ENCODE measurements at regions not wholly inside any gene's neighbourhood (a gene's known extent, or its start where the extent isn't known, plus 50 kb on each side); places are given as distances from the start of the nearest gene placed in this dataset.

DNA sequence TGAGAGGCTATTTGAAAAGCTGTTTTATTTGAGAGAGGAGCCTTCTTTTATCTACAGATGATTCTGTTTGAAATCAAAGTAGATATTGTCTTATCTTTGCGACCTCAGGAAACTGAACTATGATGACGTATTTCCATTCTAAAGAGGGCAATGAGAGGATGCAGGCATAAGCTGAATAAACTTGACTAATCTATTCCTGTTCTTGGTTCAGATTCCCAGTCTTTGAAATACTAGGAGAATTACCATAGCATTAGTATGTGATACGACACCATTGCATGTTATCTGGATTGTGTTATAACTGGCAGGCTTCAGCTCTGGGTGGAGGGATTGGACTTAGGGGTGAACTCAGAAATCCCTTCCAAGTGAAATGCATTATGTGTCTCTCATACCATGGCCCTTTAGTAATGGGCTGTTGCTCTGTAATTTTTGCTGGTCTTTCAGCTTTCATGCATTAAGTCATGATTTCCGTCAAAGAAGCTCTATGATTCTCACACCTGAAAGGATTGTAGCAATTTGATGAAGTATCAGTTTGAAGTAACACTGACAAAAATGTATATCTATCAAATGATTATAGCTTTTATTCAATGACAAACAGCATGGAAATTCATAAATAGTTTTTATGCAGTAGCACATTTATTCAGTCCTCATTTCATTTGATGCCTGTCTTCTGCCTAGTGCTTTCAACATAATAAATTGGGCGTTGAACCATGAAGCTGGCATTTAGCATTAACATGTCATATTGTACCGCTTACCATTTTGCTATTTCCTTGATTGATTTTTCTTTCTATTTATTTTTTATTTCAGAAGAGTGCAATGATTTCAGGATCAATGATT is 138.4 kb upstream of the SPACA1 start:
- Mint-ChIP-seq H3K27ac (no peak overlapping the region), H3K9me3 (no peaks in the 10 kb centered on the region), H3K36me3 (ENCODE audit: low read depth) (no peaks in the 10 kb centered on the region), H3K4me1 (peaks cover 22% of the 10 kb centered on the region), H3K27me3 (peaks cover 8% of the 10 kb centered on the region), H3K4me3 (peak overlapping the region; percentile 42)
- ATAC-seq (replicated peaks), result peak; percentile 18

DNA sequence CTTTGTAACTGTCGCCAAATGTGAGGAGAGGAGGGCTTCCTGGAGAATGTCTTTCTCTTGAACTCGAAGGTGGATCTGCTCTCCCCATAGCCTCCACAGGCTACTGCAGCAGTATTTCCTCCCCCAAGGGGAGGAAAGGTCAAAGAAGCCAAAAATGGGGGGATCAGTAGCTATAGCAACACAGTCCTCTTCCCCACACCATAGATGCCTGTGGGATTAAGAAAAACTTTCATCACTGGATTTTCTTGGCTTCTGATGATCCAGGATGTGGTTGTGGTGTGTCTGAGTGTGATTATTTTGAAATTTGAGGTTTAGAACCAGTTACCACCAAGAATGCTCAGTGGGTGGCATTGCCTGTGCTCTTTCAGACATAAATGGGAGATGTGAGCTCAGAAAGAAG is 140.1 kb upstream of the SPACA1 start:
- H3K4me3 Mint-ChIP-seq, result peak overlapping the region; percentile 19
- H3K36me3 Mint-ChIP-seq (ENCODE audit: low read depth), result no peaks in the 10 kb centered on the region
- H3K9me3 Mint-ChIP-seq, result no peaks in the 10 kb centered on the region
- H3K27ac Mint-ChIP-seq, result peak overlapping the region; percentile 41
- peaks cover 8% of the 10 kb centered on the region for H3K27me3 Mint-ChIP-seq
- peak; percentile 83 for ATAC-seq (replicated peaks)
- H3K4me1 Mint-ChIP-seq, result peaks cover 22% of the 10 kb centered on the region

DNA sequence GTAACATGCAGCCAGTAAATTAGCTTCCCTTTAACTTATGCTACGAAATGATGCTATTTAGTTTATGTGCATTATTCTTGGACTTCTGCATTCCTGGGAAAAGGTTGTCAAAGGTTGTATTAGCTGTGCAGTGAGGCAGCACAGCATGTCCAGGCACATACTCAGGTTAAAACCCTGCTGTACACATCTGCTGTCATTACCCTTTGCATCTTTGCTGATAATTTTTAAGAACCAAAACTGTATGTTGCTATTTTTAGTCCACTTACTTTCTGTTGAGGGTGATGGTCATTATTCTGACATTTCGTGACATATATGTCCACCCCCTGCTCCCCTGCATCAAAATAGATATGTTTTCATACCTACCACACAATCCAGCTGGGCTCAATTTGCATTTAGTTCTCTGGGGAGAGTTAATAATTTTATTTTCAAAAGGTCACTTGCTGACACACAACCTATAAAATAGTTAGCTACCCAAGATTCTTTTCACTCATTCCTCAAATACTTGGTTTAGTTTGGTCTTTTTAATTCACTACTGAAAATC is 142.5 kb upstream of the SPACA1 start:
- ATAC-seq (replicated peaks), result no peak
- no peak overlapping the region for H3K4me3 Mint-ChIP-seq
- H3K36me3 Mint-ChIP-seq (ENCODE audit: low read depth), result no peaks in the 10 kb centered on the region
- peaks cover 22% of the 10 kb centered on the region for H3K4me1 Mint-ChIP-seq
- peaks cover 4% of the 10 kb centered on the region for H3K27me3 Mint-ChIP-seq
- no peaks in the 10 kb centered on the region for H3K9me3 Mint-ChIP-seq
- H3K27ac Mint-ChIP-seq, result no peak overlapping the region

DNA sequence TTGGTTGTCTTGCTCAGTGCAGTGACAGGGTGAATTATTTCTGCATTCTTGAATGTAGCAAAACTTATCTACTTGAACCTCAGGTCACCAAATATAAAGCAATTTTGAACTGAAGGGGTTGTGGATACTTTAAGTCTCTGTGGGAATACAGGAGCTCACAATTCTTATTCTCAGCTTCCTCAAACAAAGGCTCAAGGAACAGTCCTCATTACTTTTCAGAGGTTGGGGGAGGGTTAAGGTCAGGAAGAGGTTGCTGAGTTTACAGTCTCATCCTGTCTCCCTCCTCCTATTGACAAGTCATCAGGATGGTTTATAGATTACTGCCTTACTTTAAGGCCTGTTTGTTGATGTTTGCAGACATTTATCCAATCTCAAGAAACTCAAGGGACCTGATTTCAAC is 143.6 kb upstream of the SPACA1 start:
- Mint-ChIP-seq H3K4me1 (peaks cover 20% of the 10 kb centered on the region), H3K36me3 (ENCODE audit: low read depth) (no peaks in the 10 kb centered on the region), H3K27ac (no peak overlapping the region), H3K27me3 (peaks cover 4% of the 10 kb centered on the region), H3K9me3 (no peaks in the 10 kb centered on the region), H3K4me3 (no peak overlapping the region)
- no peak for ATAC-seq (replicated peaks)

DNA sequence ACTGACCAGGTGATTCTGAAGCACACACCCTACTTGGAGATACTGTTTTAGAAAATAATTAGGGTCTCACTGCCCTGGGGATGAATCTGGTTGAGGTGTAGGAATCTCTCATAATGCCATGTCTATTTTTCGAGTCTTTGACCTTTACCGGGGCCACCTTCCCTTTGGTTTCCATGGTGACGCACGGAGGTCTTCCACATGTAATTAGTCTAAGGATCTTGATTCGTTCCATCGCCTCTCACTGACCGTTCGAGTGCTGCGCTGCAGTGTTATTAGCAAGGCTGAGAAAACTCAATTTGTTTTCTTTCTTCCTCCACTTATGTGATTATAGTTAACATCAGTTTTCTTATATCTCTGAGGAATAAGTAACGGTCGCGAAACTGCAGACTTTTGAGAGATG is 144.3 kb upstream of the SPACA1 start:
- Mint-ChIP-seq H3K9me3 (no peaks in the 10 kb centered on the region), H3K36me3 (ENCODE audit: low read depth) (no peaks in the 10 kb centered on the region), H3K4me3 (no peak overlapping the region), H3K27me3 (peaks cover 4% of the 10 kb centered on the region), H3K27ac (no peak overlapping the region), H3K4me1 (peaks cover 16% of the 10 kb centered on the region)
- ATAC-seq (replicated peaks), result no peak

DNA sequence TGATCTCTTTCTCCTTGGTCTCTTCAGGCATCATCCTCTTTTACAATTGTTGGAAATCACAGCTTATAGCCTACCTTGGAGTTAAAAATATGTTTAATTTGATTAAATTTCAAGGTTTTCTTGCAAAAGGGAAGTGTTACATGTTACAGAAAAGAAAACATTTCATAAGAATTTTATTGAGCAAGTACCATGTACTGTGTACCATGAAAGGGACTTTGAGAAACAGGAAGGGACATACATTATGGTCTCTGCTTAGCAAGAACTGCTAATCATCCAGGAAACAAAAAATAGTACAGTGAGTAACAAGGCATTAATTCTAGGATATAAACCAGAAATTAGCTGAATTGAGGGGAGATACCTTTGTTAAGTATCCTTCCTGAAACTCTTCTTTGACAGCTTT is 145.3 kb upstream of the SPACA1 start:
- no peak overlapping the region for H3K4me3 Mint-ChIP-seq
- ATAC-seq (replicated peaks), result no peak
- peaks cover 4% of the 10 kb centered on the region for H3K27me3 Mint-ChIP-seq
- H3K36me3 Mint-ChIP-seq (ENCODE audit: low read depth), result no peaks in the 10 kb centered on the region
- no peaks in the 10 kb centered on the region for H3K9me3 Mint-ChIP-seq
- no peak overlapping the region for H3K27ac Mint-ChIP-seq
- H3K4me1 Mint-ChIP-seq, result peaks cover 10% of the 10 kb centered on the region

DNA sequence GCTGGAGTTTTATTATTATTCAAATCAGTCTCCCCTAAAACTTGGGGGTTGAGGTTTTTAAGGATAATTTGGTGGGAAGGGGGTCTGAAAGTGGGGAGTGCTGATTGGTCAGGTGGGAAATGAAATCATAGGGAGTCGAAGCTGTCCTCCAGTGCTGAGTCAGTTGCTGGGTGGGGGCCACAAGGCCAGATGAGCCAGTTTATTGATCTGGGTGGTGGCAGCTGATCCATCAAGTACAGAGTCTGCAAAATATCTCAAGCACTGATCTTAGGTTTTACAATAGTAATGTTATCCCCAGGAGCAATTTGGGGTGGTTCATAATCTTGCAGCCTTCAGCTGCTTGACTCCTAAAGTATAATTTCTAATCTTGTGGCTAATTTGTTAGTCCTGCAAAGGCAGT is 146.0 kb upstream of the SPACA1 start:
- Mint-ChIP-seq H3K36me3 (ENCODE audit: low read depth) (no peaks in the 10 kb centered on the region), H3K9me3 (no peaks in the 10 kb centered on the region), H3K4me1 (peaks cover 3% of the 10 kb centered on the region), H3K27ac (no peak overlapping the region), H3K4me3 (no peak overlapping the region), H3K27me3 (peaks cover 4% of the 10 kb centered on the region)
- ATAC-seq (replicated peaks), result no peak

DNA sequence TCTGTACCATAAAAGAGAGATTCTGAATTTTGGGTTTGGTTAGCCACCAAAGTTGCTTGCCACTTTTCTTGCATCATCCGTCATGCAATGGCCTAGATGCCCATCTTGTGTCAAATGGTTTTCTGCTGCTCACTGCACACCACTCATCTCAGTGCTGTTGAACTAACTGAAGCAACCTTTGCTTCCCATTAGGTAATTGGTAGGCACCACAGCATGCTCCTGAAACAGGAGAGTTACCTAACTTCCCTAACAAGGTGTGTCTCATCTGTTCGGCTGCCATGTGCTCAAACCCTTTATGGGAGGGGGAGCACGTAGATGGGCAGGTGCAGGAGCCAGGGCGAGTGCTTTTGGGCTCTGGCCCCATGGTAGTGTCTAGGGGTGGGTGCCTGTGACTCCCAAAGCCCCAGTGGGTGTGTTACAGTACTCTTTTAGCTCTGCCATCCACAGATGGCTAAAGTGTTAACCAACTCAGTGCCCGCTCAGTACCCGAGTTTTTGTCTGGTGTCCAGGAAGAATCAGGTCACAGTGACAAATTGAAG is 147.4 kb upstream of the SPACA1 start:
- Mint-ChIP-seq H3K36me3 (ENCODE audit: low read depth) (no peaks in the 10 kb centered on the region), H3K27ac (no peak overlapping the region), H3K4me1 (no peaks in the 10 kb centered on the region), H3K9me3 (no peaks in the 10 kb centered on the region), H3K27me3 (no peaks in the 10 kb centered on the region), H3K4me3 (no peak overlapping the region)
- ATAC-seq (replicated peaks), result no peak

DNA sequence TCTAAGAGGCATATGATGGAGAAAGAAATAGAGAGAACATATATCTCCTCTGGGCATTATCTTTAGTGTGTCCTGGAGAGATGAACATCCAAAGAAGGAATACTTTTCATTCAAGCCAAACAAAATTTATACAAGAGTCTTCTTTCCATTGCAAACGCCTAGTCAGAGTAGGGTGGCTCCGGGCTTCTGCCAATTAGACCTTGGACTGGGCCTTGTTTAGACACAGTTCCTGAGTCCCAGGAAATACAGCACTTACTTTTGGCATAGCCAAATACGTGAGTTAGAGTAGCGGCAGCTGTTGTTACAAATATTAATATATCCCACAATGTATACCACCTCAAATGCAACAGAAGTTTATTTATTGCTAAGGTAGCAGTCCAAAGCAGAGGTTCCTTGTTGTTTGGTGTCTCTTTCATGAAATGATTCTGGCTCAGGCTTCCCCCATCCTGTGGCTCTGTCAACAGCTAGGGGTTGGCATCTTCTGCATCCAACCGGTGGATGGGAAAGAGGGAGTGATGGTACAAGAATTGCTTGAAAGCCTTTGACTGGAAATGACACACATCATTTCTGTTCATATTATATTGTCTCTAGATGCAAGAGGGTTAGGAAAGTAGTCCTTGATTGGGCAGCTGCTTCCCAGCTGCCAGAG is 148.0 kb upstream of the SPACA1 start:
- Mint-ChIP-seq H3K27ac (no peak overlapping the region), H3K4me3 (no peak overlapping the region), H3K36me3 (ENCODE audit: low read depth) (no peaks in the 10 kb centered on the region), H3K27me3 (no peaks in the 10 kb centered on the region), H3K9me3 (no peaks in the 10 kb centered on the region), H3K4me1 (no peaks in the 10 kb centered on the region)
- no peak for ATAC-seq (replicated peaks)

DNA sequence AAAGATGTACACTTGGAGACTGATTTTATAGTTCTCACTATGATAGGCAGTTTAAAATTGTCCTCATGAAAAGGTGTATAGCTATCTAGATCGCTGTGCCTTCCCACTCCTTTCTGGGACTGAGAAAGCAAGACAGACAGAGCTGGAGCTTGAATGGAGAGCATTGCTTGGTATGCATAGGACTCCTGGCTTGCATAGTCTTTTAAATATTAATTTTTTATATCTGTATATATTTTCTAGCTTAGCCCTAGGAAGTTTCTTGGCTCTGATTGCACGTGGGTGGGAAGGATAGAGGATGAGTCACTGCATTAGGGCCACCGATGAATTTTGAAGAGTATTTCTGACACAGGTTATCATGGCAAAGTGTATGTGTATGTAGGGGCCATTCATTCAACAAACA is 150.0 kb upstream of the SPACA1 start:
- H3K9me3 Mint-ChIP-seq, result no peaks in the 10 kb centered on the region
- no peak overlapping the region for H3K27ac Mint-ChIP-seq
- H3K4me1 Mint-ChIP-seq, result no peaks in the 10 kb centered on the region
- no peak overlapping the region for H3K4me3 Mint-ChIP-seq
- no peaks in the 10 kb centered on the region for H3K27me3 Mint-ChIP-seq
- ATAC-seq (replicated peaks), result no peak
- no peaks in the 10 kb centered on the region for H3K36me3 Mint-ChIP-seq (ENCODE audit: low read depth)

DNA sequence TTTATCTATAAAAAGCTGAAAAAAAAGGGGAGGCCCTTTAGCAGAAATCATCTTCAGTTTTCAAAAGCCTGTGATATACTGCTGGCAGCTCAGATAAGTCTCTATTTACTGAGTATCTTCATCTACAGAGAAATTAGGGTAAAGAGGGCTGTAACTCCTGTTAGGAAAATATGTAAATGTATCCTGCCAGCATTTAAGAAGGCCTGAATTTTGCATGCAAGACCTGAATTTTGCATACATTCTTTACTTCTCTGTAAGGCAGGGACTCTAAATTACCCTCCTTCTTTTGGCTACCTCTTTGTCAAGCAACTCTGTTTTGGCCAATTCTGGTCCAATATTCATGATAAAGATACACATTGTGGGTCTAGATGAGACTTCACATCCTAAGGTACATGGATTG is 150.6 kb upstream of the SPACA1 start:
- no peaks in the 10 kb centered on the region for H3K36me3 Mint-ChIP-seq (ENCODE audit: low read depth)
- ATAC-seq (replicated peaks), result no peak
- no peaks in the 10 kb centered on the region for H3K9me3 Mint-ChIP-seq
- no peak overlapping the region for H3K4me3 Mint-ChIP-seq
- no peak overlapping the region for H3K27ac Mint-ChIP-seq
- H3K27me3 Mint-ChIP-seq, result no peaks in the 10 kb centered on the region
- no peaks in the 10 kb centered on the region for H3K4me1 Mint-ChIP-seq

DNA sequence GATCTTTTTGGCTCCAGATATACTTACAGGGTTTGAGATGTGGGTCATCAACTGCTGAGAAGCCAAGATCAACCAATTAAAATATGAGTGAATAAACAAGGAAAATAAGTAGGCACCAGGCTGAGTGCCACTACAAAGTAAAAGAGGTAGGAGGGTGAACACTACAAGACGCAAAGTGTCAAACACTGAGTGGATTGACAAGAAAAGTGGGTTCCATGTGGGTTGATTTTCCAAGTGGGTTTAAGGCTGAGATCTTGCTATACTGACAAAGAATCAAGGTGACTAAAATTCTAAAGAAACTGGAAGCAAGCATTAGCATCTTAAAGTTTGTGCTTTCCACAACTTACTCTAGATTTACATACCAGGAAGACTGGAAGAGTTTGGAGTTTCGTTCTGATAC is 160.4 kb upstream of the SPACA1 start:
- H3K27ac Mint-ChIP-seq, result no peak overlapping the region
- H3K4me1 Mint-ChIP-seq, result no peaks in the 10 kb centered on the region
- no peak for ATAC-seq (replicated peaks)
- peaks cover 4% of the 10 kb centered on the region for H3K27me3 Mint-ChIP-seq
- no peaks in the 10 kb centered on the region for H3K36me3 Mint-ChIP-seq (ENCODE audit: low read depth)
- no peaks in the 10 kb centered on the region for H3K9me3 Mint-ChIP-seq
- H3K4me3 Mint-ChIP-seq, result no peak overlapping the region

DNA sequence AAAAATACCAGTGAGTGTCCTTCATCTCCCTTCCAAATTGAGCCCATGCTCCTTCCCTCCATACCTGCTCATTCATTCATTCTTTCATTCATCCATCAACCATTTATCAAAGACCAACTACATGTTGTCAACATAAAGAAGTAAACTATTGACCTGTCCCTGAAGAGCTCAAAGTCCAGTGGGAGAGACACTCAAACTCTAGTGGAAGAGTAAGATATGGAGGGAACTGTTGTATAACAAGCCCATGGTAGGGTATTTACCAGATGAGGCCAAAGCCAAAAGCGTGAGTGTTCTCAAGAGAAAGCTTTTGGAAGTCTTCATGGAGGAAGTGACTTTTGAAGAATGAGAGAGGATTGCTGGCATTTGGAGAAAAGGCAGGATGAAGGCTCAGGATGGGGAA is 163.4 kb upstream of the SPACA1 start:
- no peak overlapping the region for H3K4me3 Mint-ChIP-seq
- H3K27ac Mint-ChIP-seq, result no peak overlapping the region
- no peaks in the 10 kb centered on the region for H3K27me3 Mint-ChIP-seq
- no peaks in the 10 kb centered on the region for H3K36me3 Mint-ChIP-seq (ENCODE audit: low read depth)
- ATAC-seq (replicated peaks), result no peak
- H3K9me3 Mint-ChIP-seq, result no peaks in the 10 kb centered on the region
- H3K4me1 Mint-ChIP-seq, result no peaks in the 10 kb centered on the region

DNA sequence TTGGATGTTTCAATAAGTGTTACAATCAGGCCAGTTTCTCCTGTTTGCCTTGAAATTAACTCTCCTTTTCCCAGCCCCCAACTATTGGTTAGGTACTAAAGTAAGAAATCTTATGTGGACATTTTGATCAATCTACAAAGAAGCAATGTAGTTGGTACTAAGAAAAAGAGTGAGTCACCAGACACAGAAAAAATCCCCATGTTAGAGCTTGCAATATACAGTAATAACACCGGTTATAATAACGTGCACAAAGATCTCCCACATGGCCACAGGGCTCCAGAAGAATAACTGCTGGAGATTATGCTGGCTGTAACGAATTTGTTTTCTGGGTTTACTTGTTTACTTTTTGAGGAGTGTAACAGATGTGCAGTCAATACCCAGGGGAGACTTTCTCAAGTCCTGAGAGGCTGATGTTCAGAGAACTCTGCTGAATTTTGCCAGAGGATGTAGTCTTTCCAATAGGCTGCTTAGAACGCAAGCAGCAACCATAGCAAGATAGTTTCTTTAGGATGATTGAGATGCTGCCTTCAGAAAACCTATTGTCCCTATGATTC is 166.2 kb upstream of the SPACA1 start:
- peaks cover 8% of the 10 kb centered on the region for H3K27me3 Mint-ChIP-seq
- no peak overlapping the region for H3K27ac Mint-ChIP-seq
- H3K4me3 Mint-ChIP-seq, result no peak overlapping the region
- ATAC-seq (replicated peaks), result peak; percentile 71
- H3K36me3 Mint-ChIP-seq (ENCODE audit: low read depth), result no peaks in the 10 kb centered on the region
- H3K4me1 Mint-ChIP-seq, result no peaks in the 10 kb centered on the region
- no peaks in the 10 kb centered on the region for H3K9me3 Mint-ChIP-seq
